GM18507 (cell line): ENCODE measurements at regions not wholly inside any gene's neighbourhood (a gene's known extent, or its start where the extent isn't known, plus 50 kb on each side); places are given as distances from the start of the nearest gene placed in this dataset.
"Not testable (repeated sequence)": the region's sequence is repeated elsewhere in the genome, so short reads cannot be mapped to it uniquely, and the experiment has no call there.

ENCODE experiments used
- DNase-seq: peaks from one replicate; pipeline ENCODE4 v3.0.0; 2011; ENCODE audit warnings: low read depth; ENCODE audit not compliant: insufficient read length; ENCODE audit errors: extremely low spot score
- FAIRE-seq: peaks from 2 replicates; lab custom pipeline; 2011; peaks lifted over from hg19 to GRCh38; lab: Jason Lieb, UNC

DNA sequence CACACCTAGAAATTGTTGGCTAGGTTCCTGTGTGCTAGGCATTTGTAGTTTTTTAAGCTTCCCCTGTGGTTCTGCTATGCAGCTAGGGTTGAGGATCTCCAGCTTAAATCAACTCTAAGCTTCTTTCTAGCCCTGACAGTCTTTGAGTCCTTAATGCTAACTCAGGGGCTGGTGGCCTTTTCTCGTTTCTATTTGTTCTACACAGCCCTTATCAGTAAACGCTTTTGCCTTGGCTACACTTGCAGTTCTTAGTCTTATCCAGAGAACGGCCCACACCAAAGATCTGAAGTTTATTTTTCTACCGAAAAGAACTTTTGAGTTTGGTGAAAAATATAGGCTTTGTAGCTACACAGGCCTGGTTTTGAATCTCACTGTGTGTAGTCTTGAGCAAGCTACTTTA is 212.0 kb downstream of the DHX15 start:
- FAIRE-seq (no peak), DNase-seq (no peak)

DNA sequence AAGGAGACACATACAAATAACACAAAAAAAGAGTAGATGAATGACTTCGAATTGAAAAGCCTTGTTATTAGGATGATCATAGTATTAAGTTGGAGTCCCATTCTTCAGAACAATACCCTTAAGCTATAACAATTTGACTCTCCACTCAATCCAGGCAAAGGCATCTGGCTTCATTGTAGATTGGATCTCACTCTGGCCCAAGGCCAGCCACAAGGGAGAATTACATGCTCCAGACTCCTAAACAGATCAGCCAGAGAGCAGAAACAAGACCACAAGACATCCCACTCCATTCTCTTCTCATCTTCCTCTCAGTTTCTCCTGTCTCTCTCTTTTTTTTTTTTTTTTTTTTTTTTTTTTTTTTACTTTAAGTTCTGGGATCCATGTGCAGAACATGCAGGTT is 213.9 kb downstream of the DHX15 start:
- no peak for DNase-seq
- FAIRE-seq: no peak

DNA sequence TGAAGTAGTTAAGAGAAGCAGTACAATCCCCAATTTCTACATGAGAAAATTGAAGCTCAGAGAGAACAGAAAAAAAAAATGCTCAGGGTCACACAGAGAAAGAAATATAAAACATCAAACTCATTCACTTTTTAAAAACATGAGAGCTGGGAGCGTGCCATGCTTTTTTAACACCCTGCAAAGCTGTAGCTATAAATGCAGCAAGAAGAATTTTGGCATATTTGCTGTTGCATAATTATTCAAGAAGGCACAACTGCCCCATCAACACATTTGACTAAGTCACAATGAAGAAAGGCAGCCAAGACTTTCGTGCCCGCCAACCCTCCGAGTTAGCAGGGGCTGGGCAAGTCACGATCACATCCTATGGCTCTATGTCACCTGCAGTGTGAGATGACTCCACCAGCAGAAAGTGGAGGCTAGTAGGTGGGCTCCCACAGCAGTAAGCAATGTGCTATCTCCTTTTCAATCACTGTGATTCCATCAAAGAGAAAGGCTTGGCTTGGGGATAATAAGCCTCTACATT is 214.8 kb downstream of the DHX15 start:
- DNase-seq (no peak), FAIRE-seq (no peak)

- FAIRE-seq (no peak), DNase-seq (no peak)
Observed at GRCh38 chr4:24368801-24369200, 215.6 kb downstream of the DHX15 start.

- no peak for DNase-seq
- no peak for FAIRE-seq
Observed at GRCh38 chr4:24364852-24365251, 219.5 kb downstream of the DHX15 start.

- no peak for FAIRE-seq
- DNase-seq: no peak
Observed at GRCh38 chr4:24364249-24364648, 220.1 kb downstream of the DHX15 start.

DNA sequence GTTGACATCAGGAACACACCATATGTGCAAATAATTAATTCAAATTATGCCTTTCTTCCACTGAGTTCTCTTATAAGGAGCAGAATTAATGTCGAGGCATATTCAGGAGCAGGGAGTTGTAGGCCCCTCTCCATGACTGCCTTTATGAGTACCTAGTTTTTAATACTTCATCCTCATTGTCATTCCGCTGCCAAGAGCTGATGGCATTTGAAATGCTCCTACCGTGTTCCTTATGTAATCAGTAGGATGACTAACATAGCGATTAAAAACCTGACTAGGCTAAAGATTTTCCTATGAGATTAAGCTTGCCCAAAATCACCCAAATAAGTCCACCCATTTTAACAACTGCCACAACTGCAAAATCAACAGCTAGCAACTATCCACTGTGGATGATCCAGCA is 220.6 kb downstream of the DHX15 start:
- no peak for DNase-seq
- FAIRE-seq: no peak

- FAIRE-seq (no peak), DNase-seq (no peak)
Observed at GRCh38 chr4:24352112-24352511, 232.2 kb downstream of the DHX15 start.

GRCh38 chr4:24349168-24349996 is 235.0 kb downstream of the DHX15 start:
- not testable (repeated sequence) for DNase-seq, FAIRE-seq

DNA sequence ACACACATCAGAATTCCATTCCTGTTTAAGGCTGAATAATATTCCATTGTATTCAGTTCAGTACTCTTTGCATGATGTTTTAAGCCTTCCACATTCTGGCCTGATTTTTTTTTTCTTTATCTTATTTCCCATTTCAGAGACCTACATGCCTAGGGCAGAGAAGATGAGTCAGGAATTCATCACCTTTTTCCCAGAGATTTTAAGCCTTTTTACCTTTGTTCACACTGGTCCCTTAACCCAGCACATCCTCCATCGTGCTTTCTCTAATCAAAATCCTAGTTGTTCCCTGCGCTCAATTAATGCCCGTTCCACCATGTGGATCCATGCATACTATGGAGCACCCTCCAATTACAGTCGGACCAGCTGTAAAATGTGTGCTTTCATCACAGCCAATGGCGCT is 245.1 kb downstream of the DHX15 start:
- FAIRE-seq (no peak), DNase-seq (no peak)

DNA sequence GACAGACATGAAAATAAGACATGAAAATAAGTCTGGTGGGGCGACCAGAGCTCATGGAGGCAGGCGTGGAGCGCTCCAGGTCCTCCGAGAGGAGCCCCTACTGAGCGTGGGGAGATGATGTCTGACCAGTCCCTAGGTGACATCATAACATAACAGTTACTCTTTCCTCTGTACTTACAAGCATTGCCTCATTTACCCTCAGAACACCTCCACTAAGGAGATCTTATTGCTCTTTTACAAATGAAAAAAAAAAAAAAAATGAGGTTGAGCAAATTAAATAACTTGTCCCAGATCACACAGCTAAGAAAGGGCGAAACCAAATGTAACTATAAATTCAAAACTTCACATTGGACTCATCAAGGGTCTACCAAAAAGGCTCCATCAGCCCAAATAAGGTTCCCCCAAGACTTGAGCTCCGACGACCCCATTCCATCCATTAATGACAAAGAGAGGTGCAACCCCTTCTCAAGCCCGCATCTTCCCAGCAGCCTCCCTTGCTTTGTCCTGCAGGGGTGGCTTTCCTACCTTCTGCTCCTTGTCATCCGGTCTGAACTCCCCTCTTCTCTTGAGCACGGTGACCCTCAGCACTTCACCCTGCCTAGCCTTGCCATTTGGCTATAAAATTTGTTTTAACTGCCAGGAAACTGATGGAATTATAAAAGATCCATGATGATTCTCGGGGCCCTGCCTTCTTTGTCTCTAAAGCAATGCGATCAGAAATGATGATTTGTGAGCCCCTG is 246.7 kb downstream of the DHX15 start:
- FAIRE-seq: no peak
- DNase-seq: no peak

DNA sequence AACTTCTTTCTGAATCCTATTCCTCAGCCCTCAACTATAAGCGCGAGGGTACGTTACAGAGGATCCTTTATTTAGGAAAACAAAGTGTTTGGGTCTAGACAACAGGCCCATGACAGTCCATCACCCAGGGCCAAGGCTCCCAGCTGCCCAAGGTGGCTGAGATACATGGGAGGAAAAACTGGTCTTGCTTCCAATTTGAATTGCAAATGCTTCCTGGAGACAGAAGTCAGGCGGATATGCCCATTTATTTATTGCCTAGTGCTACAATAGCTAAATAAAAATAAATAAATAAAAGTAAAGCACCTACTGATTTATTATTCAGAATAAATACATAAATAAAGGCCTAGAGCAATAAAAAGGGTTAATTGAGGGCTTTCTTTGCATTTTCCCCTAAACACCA is 248.7 kb downstream of the DHX15 start:
- DNase-seq (no peak), FAIRE-seq (no peak)

DNA sequence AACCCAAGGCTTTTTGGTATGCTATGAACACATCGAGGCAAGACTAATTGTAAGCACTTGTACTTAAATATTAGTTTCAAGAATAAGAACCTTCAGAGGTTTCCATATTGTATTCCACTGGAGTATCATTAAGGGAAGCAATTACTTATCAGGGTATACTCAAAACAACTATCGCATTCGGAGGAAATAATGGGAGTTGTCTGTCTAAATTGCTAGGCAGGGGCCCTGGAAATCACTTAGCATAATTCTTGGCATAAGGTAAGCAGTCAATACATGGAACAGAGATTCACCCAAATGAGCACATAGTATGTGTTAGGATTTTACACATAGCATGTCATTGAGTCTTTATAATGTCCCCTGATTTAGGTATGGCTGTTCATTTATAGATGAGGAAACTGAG is 249.4 kb downstream of the DHX15 start:
- FAIRE-seq: no peak
- no peak for DNase-seq

GRCh38 chr4:24330573-24330972 is 253.8 kb downstream of the DHX15 start:
- FAIRE-seq: no peak
- DNase-seq: no peak

DNA sequence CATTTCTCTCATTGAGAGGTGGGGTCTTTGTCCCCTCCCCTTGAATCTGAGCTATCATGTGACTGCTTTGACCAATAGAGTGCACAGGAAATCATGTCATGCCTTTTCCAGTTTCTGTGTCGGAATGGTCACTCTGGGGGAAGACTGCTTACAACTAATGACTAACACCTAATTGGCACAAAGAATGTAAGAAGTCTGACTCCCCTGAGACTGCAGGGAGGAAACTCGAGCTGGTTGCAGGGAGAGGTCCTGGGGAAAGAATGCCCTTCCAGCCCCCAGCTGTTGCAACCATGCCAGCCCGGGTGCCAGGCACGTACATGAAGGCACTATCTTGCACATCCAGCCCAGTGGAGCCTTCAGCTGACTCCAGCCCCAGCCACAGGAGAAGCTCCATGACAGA is 254.2 kb downstream of the DHX15 start:
- no peak for DNase-seq
- no peak for FAIRE-seq

DNA sequence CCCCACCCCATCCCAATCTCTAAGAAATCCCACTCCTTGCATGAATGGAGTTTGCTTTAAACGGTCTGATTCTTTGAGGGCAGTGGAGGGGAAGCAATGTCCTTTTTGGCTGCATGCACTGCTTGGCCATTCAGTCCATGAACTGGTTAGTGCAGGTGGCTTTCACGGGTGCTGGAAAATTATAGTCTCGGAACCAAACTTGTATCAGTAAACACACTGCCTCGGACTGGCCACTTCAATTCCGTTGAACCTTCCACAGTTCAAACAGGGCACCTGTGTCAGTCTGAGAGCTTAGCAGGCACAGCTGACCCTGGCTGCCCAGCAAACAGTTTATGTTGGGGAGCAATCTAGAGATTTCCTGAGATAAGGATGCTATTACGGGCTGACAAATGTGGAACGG is 255.6 kb downstream of the DHX15 start:
- DNase-seq (no peak), FAIRE-seq (no peak)

GRCh38 chr4:24328310-24328709 is 256.0 kb downstream of the DHX15 start:
- FAIRE-seq: no peak
- no peak for DNase-seq

DNA sequence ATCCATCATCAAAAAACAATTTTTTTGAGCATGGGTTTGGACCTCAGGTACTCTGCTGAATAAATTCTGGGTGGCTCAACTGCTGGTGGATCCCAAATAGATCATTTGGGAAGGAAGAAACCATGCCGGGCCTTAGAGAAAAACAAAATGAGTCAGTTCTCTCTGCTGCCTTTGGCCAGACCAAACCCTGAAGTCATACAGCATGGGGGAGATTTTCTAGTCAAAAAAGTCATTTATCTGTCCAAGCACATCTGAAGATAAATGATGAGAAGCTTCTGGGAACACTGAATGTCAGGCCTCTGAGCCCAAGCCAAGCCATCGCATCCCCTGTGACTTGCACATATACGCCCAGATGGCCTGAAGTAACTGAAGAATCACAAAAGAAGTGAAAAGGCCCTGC is 261.4 kb downstream of the DHX15 start:
- FAIRE-seq (no peak), DNase-seq (no peak)

DNA sequence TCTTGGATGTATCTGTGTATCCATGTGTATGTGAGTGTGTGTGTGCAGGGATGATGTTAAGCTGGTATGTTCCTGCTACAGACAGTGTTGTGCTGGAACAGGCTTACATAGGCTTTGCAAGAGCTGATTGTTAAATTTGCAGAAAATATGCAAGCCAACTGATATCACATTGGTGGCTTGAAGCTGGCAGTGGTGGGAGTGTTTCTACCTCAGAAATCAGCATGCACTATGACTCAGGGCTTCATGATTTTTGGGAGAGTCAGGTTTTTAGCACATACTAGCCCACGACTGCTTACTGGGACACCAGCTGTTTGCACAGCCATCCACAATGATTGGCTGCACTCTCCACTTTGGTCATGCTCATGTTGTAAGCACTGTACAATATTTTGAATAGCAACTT is 261.8 kb downstream of the DHX15 start:
- DNase-seq: no peak
- FAIRE-seq: no peak

GRCh38 chr4:24321616-24322015 is 262.7 kb downstream of the DHX15 start:
- no peak for DNase-seq
- no peak for FAIRE-seq

GRCh38 chr4:24321131-24321530 is 263.2 kb downstream of the DHX15 start:
- FAIRE-seq (no peak), DNase-seq (no peak)
